SKM-1 (cell line): ENCODE measurements at regions not wholly inside any gene's neighbourhood (a gene's known extent, or its start where the extent isn't known, plus 50 kb on each side); places are given as distances from the start of the nearest gene placed in this dataset.
"Not testable (repeated sequence)": the region's sequence is repeated elsewhere in the genome, so short reads cannot be mapped to it uniquely, and the experiment has no call there.

Experiments
- DNase-seq: peaks from one replicate; lab custom pipeline; 2025; ENCODE audit not compliant: unreplicated experiment; lab: John Stamatoyannopoulos, UW

DNA sequence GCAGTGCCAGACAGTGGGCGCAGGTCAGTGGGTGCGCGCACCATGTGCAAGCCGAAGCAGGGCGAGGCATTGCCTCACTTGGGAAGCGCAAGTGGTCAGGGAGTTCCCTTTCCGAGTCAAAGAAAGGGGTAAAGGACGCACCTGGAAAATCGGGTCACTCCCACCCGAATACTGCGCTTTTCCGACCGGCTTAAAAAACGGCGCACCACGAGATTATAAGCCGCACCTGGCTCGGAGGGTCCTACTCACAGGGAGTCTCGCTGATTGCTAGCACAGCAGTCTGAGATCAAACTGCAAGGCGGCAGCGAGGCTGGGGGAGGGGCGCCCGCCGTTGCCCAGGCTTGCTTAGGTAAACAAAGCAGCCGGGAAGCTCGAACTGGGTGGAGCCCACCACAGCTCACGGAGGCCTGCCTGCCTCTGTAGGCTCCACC, 77.9 kb downstream of the NR4A2 start:
- DNase-seq: not testable (repeated sequence)

- no peak for DNase-seq
Observed at GRCh38 chr2:156253765-156254164, 78.8 kb downstream of the NR4A2 start.

DNA sequence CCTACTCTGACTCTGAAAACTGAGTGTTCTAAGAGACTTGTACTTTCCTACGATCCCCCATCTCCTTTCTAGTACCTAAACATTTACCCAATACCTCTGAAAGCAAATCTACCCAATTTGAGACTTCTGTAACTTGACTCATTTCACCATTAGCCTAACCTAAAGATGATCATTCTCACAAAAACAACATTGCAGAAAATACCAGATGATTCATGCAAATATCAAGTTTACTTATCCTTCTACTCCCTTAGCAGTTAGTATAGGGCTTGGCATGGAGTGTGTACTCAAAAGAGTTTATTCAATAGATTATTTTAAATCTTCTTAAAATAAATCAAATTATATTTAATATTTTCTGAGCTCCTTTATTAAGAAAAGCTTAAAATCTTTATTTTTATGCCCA, 89.6 kb downstream of the NR4A2 start:
- no peak for DNase-seq

DNA sequence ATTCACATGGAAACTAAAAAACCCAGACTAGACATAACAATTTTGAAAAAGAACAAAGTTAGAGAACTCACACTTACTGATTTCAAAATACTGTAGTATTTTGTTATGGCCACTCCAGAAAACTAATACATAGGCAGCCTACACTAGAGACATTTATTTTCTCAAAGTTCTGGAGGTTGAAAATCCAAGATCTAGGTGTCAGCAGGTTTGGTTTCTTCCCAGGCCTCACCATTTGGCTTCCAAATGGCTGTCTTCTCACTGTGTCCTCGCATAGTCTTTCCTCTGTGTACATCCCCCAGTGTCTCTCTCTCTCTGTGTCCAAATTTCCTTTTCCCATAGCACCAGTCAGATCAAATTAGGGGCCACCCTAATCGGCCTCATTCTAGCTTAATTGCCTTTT, 95.0 kb downstream of the NR4A2 start:
- DNase-seq: no peak

- DNase-seq: no peak
Observed at GRCh38 chr2:156229724-156230362, 102.7 kb downstream of the NR4A2 start.

DNA sequence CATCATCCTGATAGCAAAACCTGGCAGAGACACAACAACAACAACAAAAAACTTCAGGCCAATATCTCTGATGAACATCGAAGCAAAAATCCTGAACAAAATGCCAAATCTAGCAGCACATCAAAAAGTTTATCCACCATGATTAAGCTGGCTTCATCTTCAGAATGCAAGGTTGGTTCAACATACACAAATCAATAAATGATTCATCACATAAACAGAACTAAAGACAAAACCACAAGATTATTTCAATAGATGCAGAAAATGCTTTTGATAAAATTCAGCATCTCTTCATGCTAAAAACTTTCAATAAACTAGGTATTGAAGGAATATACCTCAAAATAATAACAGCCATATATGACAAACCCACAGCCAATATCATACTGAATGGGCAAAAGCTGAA, 109.2 kb downstream of the NR4A2 start:
- DNase-seq: not testable (repeated sequence)

DNA sequence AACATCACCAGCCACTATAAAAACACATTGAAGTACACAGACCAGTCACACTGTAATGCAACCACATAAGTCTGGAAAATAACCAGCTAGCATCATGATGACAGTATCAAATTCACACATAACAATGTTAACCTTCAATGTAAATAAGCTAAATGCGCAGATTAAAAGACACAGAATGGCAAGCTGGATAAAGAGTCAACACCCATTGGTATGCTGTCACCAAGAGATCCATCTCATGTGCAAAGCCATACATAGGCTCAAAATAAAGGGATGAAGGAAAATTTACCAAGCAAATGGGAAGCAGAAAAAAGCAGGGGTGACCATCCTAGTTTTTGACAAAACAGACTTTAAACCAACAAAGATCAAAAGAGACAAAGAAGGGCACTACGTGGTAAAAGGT, 110.8 kb downstream of the NR4A2 start:
- no peak for DNase-seq

DNA sequence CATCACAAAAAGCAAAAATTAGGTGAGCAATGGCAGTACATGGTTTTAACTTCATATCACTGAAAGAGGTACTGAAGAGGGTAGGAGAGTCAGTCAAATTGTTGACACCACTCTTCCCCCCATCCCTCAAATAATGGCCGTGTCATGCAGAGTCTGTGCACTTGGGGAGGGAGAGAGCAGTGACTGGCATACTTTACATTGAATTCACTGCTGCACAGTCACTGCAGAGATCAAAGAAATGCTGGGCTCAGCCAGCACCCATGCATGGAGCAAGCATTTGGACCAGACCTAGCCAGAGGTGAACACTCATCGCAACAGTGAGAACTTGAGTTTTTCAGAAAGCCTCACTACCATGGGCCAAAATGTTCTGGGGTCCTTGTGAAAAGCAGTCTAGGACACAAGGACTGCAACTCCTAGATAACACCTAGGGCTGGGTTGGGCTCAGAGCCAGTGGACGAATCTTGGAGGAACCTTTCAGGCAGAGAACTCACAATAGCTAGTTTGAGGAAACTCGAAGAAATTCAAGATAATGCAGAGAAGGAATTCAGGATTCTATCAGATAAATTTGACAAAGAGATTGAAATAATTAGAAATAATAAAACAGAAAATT, 112.9 kb downstream of the NR4A2 start:
- DNase-seq: no peak

DNA sequence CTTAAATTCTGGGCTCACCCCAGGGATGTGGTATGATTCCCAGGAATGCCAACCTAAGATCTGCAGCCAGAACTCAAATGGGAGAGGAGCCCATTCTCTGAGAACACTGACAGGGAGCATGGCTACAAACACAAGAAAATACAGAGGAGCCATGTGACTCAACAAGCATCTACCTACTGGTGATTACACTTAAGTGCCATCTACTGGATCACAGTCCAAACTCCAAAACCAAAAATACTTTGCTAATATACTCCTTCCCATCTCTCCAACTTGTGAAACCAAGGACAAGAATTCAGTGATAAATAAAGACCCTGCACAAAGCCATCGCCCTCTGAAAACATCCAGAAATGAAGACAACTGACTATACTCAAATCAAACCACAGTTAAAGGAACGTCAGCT, 116.9 kb downstream of the NR4A2 start:
- DNase-seq: no peak

DNA sequence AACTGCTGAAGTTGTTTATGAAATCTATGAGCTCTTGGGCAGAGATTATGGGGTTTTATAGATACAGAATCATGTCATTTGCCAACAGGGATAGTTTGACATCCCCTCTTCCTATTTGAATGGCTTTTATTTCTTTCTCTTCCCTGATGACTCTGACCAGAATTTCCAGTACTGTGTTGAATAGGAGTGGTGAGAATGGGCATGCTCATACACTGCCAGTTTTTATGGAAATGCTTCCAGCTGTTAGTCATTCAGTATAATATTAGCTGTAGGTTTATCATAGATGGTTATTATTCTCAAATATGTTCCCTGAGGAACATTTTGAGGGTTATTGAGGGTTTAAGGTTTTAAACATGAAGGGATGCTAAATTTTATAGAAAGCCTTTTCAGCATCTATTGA, 121.2 kb downstream of the NR4A2 start:
- DNase-seq: no peak

DNA sequence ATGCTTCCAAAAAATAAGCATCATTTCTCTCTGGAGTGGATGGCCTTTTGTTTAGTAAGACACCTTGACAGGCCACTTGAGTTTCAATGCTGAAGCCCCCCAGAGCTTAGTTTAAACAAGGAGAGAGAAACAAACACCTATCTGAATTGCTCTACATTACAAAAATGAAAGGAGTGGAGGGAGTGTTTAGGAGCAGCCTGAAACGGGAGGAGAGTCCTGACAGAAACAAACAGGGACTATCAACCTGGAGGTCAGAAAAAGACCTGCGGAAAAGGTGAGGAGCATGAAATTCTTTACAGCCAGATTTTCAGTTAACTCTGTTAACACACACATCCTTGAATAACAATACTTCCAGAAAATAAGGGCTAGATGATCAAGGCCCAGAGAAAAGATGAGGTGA, 126.2 kb downstream of the NR4A2 start:
- no peak for DNase-seq

GRCh38 chr2:156199588-156199987, 132.9 kb downstream of the NR4A2 start:
- no peak for DNase-seq

- DNase-seq: no peak
Observed at GRCh38 chr2:156196031-156196430, 136.5 kb downstream of the NR4A2 start.

DNA sequence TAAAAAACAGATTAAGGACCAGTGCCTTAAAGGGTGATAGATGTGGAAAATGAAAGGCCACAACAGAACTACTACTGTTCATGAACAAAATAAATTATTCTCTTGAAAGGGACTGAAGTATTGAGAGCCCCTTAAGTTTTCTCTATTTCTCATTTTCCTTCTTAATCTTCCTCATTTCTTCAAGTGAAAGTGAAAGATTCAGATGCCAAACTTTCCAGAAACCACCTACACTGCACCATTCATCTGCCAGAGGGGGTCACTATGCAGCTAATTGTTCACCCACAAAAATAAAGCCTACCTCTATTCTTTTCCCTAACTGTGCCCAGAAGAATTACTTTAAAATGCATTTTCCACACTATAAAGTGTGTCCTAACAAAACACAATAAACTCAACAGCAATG, 140.1 kb downstream of the NR4A2 start:
- DNase-seq: no peak

DNA sequence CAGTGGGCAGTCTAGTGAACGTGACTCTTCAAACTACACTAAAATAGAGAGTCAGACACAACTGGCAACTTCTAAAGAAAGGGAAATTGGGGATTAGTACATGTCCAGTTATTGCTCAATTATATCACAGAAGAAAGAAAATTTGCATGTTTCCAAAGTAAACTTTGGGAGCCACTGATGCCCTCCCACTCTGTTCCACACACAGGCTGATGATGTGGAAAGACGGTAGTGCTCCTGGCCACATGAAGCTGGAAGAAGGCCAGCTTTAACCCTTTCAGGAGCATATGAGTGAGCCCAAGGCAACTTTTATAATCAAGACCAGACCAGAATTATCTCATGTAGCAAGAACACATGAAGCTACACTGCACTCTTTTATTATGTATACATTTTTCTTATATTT, 141.0 kb downstream of the NR4A2 start:
- no peak for DNase-seq

GRCh38 chr2:156190517-156190916, 142.0 kb downstream of the NR4A2 start:
- no peak for DNase-seq

DNA sequence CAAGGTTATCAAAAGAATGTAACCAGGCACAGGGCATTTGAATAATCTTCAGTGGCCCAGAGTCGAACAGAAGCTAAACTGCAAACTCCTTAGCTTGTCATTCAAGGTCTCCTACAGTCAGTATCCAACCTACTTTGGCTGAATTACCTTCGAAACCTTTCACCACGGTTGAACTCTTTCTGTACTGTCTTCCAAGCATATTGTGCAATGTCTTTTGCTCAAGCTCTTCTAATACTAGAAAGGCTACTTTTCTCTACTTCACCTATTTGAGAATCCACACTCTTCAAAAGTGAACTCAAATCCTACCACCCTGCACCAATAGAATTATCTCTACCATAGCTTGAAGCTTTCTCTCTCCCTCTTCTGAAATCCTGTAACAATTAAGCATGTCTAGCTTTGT, 142.9 kb downstream of the NR4A2 start:
- no peak for DNase-seq

DNA sequence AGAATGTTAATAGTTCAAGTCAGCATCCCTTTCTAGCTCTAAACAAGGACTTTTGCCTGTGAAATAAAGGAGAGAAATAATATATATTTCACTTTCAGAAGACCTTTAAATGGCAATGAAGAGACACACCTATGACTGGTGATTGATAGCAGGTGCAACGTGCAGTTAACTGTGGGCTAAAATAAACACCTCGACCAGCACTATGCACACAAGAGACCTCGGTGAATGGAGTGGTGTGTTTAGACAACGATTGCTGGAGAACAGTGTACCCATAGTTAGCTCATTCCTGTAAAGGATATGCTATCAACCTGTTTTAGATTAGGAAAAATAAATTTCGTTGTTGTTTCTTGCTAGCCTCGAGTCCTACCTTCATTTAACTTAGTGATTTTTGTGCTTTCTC, 143.4 kb downstream of the NR4A2 start:
- no peak for DNase-seq

GRCh38 chr2:156182132-156182531, 150.4 kb downstream of the NR4A2 start:
- peak; percentile 19 for DNase-seq

DNA sequence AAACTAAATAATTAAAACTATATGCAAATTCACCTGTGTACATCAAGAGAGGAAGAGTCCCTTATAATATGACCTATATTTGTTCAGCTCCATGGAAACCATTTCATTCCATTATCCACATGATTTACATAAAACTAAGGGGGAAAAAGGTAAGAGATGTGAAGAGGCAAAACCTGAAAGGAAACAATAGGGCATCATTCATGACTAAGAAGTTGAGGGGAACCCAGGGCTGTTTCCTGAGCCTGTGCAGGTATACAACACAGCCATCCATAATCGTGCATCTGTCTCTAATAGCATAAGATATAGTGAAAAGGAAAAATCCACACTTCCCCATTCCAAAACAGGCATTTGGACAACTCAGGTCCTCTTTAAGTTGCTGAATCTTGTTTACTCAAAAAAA, 151.3 kb downstream of the NR4A2 start:
- DNase-seq: no peak

GRCh38 chr2:156177654-156178053, 154.9 kb downstream of the NR4A2 start:
- no peak for DNase-seq

DNA sequence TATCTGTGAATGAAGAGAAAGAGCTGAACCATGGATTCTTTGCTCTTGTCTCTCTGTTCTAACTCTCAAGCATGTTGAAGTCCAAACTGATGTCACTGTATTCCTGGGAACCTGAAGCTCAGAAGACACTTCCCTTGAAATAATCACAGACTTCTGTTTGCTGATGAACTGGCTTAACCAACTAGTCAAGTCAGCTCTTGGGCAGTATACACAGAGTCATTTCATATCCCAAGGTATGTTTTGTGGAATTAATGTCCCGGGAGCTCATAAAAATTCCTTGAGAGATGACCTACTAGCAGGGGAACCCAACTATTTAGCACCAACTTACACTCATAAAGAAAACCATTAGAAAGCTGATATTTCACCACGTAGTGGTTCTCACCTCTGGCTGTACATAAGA, 156.6 kb downstream of the NR4A2 start:
- DNase-seq: no peak

GRCh38 chr2:156170929-156171328, 161.6 kb downstream of the NR4A2 start:
- DNase-seq: no peak
